ENCODE measurements at regions not wholly inside any gene's neighbourhood (a gene's known extent, or its start where the extent isn't known, plus 50 kb on each side); places are given as distances from the start of the nearest gene placed in this dataset.

- Histone ChIP-seq H3K36me3 (no peaks in the 10 kb centered on the region), H3K9me3 (no peaks in the 10 kb centered on the region), H3K9ac (no peak overlapping the region), H3K4me3 (no peak overlapping the region), H3K4me2 (no peak overlapping the region), H3K27ac (no peak overlapping the region), H3K27me3 (no peaks in the 10 kb centered on the region), H4K20me1 (no peaks in the 10 kb centered on the region), H3K4me1 (no peaks in the 10 kb centered on the region)
- TF ChIP-seq Cebpa-rat (IDR thresholded peaks at IDR 0.05): no peak
Measured at GRCh38 chr9:82376677-82377232, 388.2 kb downstream of the SPATA31D1 start.

GRCh38 chr9:82382887-82383616, 394.5 kb downstream of the SPATA31D1 start:
- Histone ChIP-seq H3K4me1 (no peaks in the 10 kb centered on the region), H3K36me3 (no peaks in the 10 kb centered on the region), H3K27me3 (no peaks in the 10 kb centered on the region), H3K4me3 (no peak overlapping the region), H4K20me1 (no peaks in the 10 kb centered on the region), H3K9ac (no peak overlapping the region), H3K27ac (no peak overlapping the region), H3K4me2 (no peak overlapping the region), H3K9me3 (no peaks in the 10 kb centered on the region)
- no peak for TF ChIP-seq Cebpa-rat (IDR thresholded peaks at IDR 0.05)

GRCh38 chr9:82385633-82386032, 397.1 kb downstream of the SPATA31D1 start:
- H3K27ac ChIP-seq: no peak overlapping the region
- H3K4me1 ChIP-seq: no peaks in the 10 kb centered on the region
- H3K9me3 ChIP-seq: no peaks in the 10 kb centered on the region
- TF ChIP-seq Cebpa-rat (IDR thresholded peaks at IDR 0.05): no peak
- H3K27me3 ChIP-seq: no peaks in the 10 kb centered on the region
- no peak overlapping the region for H3K4me3 ChIP-seq
- no peaks in the 10 kb centered on the region for H3K36me3 ChIP-seq
- no peak overlapping the region for H3K9ac ChIP-seq
- H4K20me1 ChIP-seq: no peaks in the 10 kb centered on the region
- no peak overlapping the region for H3K4me2 ChIP-seq

GRCh38 chr9:82397534-82397933, 409.0 kb downstream of the SPATA31D1 start:
- H3K4me2 ChIP-seq: no peak overlapping the region
- H4K20me1 ChIP-seq: no peaks in the 10 kb centered on the region
- no peak overlapping the region for H3K9ac ChIP-seq
- no peaks in the 10 kb centered on the region for H3K4me1 ChIP-seq
- H3K27ac ChIP-seq: no peak overlapping the region
- H3K27me3 ChIP-seq: no peaks in the 10 kb centered on the region
- H3K9me3 ChIP-seq: no peaks in the 10 kb centered on the region
- no peaks in the 10 kb centered on the region for H3K36me3 ChIP-seq
- H3K4me3 ChIP-seq: no peak overlapping the region
- no peak for TF ChIP-seq Cebpa-rat (IDR thresholded peaks at IDR 0.05)

GRCh38 chr9:82404196-82404870, 415.8 kb downstream of the SPATA31D1 start:
- no peak overlapping the region for H3K4me2 ChIP-seq
- no peaks in the 10 kb centered on the region for H3K4me1 ChIP-seq
- H3K9me3 ChIP-seq: no peaks in the 10 kb centered on the region
- TF ChIP-seq Cebpa-rat (IDR thresholded peaks at IDR 0.05): no peak
- H3K4me3 ChIP-seq: no peak overlapping the region
- no peak overlapping the region for H3K9ac ChIP-seq
- H4K20me1 ChIP-seq: no peaks in the 10 kb centered on the region
- H3K27ac ChIP-seq: no peak overlapping the region
- no peaks in the 10 kb centered on the region for H3K36me3 ChIP-seq
- H3K27me3 ChIP-seq: no peaks in the 10 kb centered on the region

- Histone ChIP-seq H4K20me1 (no peaks in the 10 kb centered on the region), H3K27ac (no peak overlapping the region), H3K9ac (no peak overlapping the region), H3K4me3 (no peak overlapping the region), H3K27me3 (no peaks in the 10 kb centered on the region), H3K4me1 (no peaks in the 10 kb centered on the region), H3K4me2 (no peak overlapping the region), H3K9me3 (no peaks in the 10 kb centered on the region), H3K36me3 (no peaks in the 10 kb centered on the region)
- TF ChIP-seq Cebpa-rat (IDR thresholded peaks at IDR 0.05): no peak
Measured at GRCh38 chr9:82404881-82405280, 416.3 kb downstream of the SPATA31D1 start.

- Histone ChIP-seq H3K9ac (no peak overlapping the region), H3K4me3 (no peak overlapping the region), H3K36me3 (no peaks in the 10 kb centered on the region), H3K4me2 (no peak overlapping the region), H3K4me1 (no peaks in the 10 kb centered on the region), H3K9me3 (no peaks in the 10 kb centered on the region), H3K27ac (no peak overlapping the region), H4K20me1 (no peaks in the 10 kb centered on the region), H3K27me3 (no peaks in the 10 kb centered on the region)
- TF ChIP-seq Cebpa-rat (IDR thresholded peaks at IDR 0.05): no peak
Measured at GRCh38 chr9:82406456-82407085, 418.0 kb downstream of the SPATA31D1 start.

GRCh38 chr9:82410306-82410705, 421.7 kb downstream of the SPATA31D1 start:
- H3K27ac ChIP-seq: no peak overlapping the region
- no peak overlapping the region for H3K4me2 ChIP-seq
- H3K36me3 ChIP-seq: no peaks in the 10 kb centered on the region
- H3K4me1 ChIP-seq: no peaks in the 10 kb centered on the region
- H4K20me1 ChIP-seq: no peaks in the 10 kb centered on the region
- H3K27me3 ChIP-seq: no peaks in the 10 kb centered on the region
- H3K4me3 ChIP-seq: no peak overlapping the region
- no peak overlapping the region for H3K9ac ChIP-seq
- no peak for TF ChIP-seq Cebpa-rat (IDR thresholded peaks at IDR 0.05)
- no peaks in the 10 kb centered on the region for H3K9me3 ChIP-seq

GRCh38 chr9:82410866-82411265, 422.3 kb downstream of the SPATA31D1 start:
- Histone ChIP-seq H3K36me3 (no peaks in the 10 kb centered on the region), H3K4me3 (no peak overlapping the region), H4K20me1 (no peaks in the 10 kb centered on the region), H3K4me2 (no peak overlapping the region), H3K27me3 (no peaks in the 10 kb centered on the region), H3K4me1 (no peaks in the 10 kb centered on the region), H3K9ac (no peak overlapping the region), H3K9me3 (no peaks in the 10 kb centered on the region), H3K27ac (no peak overlapping the region)
- no peak for TF ChIP-seq Cebpa-rat (IDR thresholded peaks at IDR 0.05)

Data from BLaER1 (cell line).